ENCODE measurements at regions not wholly inside any gene's neighbourhood (a gene's known extent, or its start where the extent isn't known, plus 50 kb on each side); places are given as distances from the start of the nearest gene placed in this dataset.

DNA sequence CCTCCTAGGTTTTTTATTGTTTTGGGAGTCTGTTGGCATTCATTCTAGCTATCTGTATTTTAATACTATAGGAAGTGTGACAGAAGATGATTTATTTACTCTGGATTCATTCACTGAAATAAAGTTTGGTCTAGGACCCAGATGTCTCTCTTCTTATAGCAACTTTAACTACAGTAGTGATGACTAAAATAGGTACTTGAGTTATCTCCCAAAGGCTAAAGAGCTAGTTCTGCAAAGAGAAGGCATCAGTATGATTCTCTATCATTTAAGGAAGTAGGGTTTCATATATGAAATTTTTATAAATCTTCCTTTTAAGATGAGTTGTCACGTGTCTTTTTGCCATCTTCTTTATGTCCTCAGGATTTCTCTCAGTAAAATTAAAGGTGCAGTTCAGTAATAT lies 507.4 kb downstream of the KCTD12 start:
- Histone ChIP-seq H3K4me1 (no peaks in the 10 kb centered on the region), H3K27me3 (no peaks in the 10 kb centered on the region), H3K9me3 (no peaks in the 10 kb centered on the region), H3K4me3 (no peak overlapping the region), H3K36me3 (no peaks in the 10 kb centered on the region), H3K27ac (no peak overlapping the region)
- TF ChIP-seq POLR2AphosphoS5 (IDR thresholded peaks at IDR 0.05; ENCODE audit: insufficient read depth in 1 of 2, low read depth in 1 of 2) (no peak), POLR2A (IDR thresholded peaks at IDR 0.05) (no peak)
- TF ChIP-seq, protein P1, sequence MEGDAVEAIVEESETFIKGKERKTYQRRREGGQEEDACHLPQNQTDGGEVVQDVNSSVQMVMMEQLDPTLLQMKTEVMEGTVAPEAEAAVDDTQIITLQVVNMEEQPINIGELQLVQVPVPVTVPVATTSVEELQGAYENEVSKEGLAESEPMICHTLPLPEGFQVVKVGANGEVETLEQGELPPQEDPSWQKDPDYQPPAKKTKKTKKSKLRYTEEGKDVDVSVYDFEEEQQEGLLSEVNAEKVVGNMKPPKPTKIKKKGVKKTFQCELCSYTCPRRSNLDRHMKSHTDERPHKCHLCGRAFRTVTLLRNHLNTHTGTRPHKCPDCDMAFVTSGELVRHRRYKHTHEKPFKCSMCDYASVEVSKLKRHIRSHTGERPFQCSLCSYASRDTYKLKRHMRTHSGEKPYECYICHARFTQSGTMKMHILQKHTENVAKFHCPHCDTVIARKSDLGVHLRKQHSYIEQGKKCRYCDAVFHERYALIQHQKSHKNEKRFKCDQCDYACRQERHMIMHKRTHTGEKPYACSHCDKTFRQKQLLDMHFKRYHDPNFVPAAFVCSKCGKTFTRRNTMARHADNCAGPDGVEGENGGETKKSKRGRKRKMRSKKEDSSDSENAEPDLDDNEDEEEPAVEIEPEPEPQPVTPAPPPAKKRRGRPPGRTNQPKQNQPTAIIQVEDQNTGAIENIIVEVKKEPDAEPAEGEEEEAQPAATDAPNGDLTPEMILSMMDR (IDR thresholded peaks at IDR 0.05): no peak
- DNase-seq (ENCODE audit: extremely low spot score in 2 of 2): no peak
- intact Hi-C loops (cut with DNase I): no loop called here

DNA sequence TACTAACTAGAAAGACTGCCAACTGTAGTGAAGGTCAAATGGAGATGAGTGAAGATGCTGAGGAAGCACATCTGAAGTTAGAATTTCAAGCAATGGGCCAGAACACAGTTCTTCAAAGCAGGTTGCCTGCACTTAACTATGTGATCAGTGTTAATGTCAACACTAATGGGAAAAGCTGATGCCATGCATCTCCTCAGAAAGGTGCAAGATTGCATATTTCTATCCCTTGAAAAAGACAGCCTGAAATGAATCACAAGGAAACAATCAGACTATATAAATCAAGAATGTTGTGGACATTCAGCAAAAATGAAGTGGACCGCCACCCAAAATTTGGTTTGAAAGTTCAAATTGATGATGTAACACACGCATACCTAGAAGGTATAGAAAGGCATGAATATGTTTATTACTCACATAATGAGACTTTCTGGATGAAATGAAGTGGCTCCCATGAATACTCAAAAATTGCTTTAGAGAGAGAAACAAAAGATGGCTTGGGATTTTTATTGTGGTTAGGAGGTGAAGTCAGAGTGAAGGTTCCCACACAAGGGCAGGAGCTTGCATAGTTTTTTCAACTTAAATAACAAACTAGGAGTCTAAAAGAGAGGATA lies 522.4 kb downstream of the KCTD12 start:
- TF ChIP-seq POLR2AphosphoS5 (IDR thresholded peaks at IDR 0.05; ENCODE audit: insufficient read depth in 1 of 2, low read depth in 1 of 2): no peak
- TF ChIP-seq, protein P1 (IDR thresholded peaks at IDR 0.05): no peak
- no peak for TF ChIP-seq POLR2A (IDR thresholded peaks at IDR 0.05)
- Histone ChIP-seq H3K4me1 (no peaks in the 10 kb centered on the region), H3K27ac (no peak overlapping the region), H3K36me3 (no peaks in the 10 kb centered on the region), H3K27me3 (no peaks in the 10 kb centered on the region), H3K9me3 (no peaks in the 10 kb centered on the region), H3K4me3 (no peak overlapping the region)
- DNase-seq (ENCODE audit: extremely low spot score in 2 of 2): no peak
- intact Hi-C loops (cut with DNase I): no loop called here

- no peak for DNase-seq (ENCODE audit: extremely low spot score in 2 of 2)
- Histone ChIP-seq H3K4me1 (no peaks in the 10 kb centered on the region), H3K36me3 (no peaks in the 10 kb centered on the region), H3K9me3 (no peaks in the 10 kb centered on the region), H3K4me3 (no peak overlapping the region), H3K27ac (no peak overlapping the region), H3K27me3 (no peaks in the 10 kb centered on the region)
- TF ChIP-seq POLR2AphosphoS5 (IDR thresholded peaks at IDR 0.05; ENCODE audit: insufficient read depth in 1 of 2, low read depth in 1 of 2) (no peak), POLR2A (IDR thresholded peaks at IDR 0.05) (no peak)
- TF ChIP-seq, protein P1 (IDR thresholded peaks at IDR 0.05): no peak
- intact Hi-C loops (cut with DNase I): no loop called here
Measured at GRCh38 chr13:76361868-76362267, 524.3 kb downstream of the KCTD12 start.

DNA sequence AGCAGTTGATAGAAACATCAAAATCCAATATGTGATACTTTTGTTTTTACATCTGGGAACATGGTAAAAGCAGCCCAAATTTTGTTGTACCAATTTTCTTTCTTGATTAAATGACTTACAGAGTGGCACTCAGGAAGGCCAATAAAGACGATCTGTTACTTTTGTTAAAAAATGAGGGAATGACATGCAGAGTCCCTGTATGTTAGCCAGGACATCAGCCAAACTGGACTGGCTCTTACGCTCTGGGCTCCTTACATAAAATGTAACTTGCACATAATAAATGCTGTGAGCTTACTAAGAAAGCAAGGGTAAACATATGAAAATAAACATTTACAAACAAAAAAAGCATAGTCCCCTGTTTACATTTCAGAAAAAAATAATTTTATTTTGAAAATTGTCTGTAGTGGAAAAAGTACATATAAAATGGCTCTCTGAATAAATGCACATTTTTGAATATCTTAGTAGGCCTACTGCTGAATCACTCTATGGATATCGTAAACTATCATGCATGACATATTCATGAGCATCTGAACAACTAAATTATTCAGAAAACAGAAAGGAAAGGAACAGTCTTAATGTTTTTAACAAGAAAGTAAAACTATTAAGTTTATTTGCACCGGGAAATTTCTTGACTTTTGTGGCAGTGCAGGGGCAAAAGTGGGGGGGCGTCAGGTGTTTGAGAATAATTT lies 534.5 kb downstream of the KCTD12 start:
- no peaks in the 10 kb centered on the region for H3K9me3 ChIP-seq
- no peak for DNase-seq (ENCODE audit: extremely low spot score in 2 of 2)
- TF ChIP-seq, protein P1 (IDR thresholded peaks at IDR 0.05): no peak
- no peak for TF ChIP-seq POLR2A (IDR thresholded peaks at IDR 0.05)
- no peak for TF ChIP-seq POLR2AphosphoS5 (IDR thresholded peaks at IDR 0.05; ENCODE audit: insufficient read depth in 1 of 2, low read depth in 1 of 2)
- no peaks in the 10 kb centered on the region for H3K36me3 ChIP-seq
- intact Hi-C loops (cut with DNase I): no loop called here
- H3K27ac ChIP-seq: no peak overlapping the region
- H3K4me3 ChIP-seq: no peak overlapping the region
- no peaks in the 10 kb centered on the region for H3K27me3 ChIP-seq
- no peaks in the 10 kb centered on the region for H3K4me1 ChIP-seq

GRCh38 chr13:76350399-76350798 lies 535.8 kb downstream of the KCTD12 start:
- no peak for DNase-seq (ENCODE audit: extremely low spot score in 2 of 2)
- Histone ChIP-seq H3K27me3 (no peaks in the 10 kb centered on the region), H3K4me3 (no peak overlapping the region), H3K9me3 (no peaks in the 10 kb centered on the region), H3K36me3 (no peaks in the 10 kb centered on the region), H3K4me1 (no peaks in the 10 kb centered on the region), H3K27ac (no peak overlapping the region)
- intact Hi-C loops (cut with DNase I): no loop called here
- TF ChIP-seq, protein P1 (IDR thresholded peaks at IDR 0.05): no peak
- TF ChIP-seq POLR2A (IDR thresholded peaks at IDR 0.05) (no peak), POLR2AphosphoS5 (IDR thresholded peaks at IDR 0.05; ENCODE audit: insufficient read depth in 1 of 2, low read depth in 1 of 2) (no peak)
